ENCODE measurements at regions not wholly inside any gene's neighbourhood (a gene's known extent, or its start where the extent isn't known, plus 50 kb on each side); places are given as distances from the start of the nearest gene placed in this dataset.

GRCh38 chr6:11650711-11651110 lies 113.2 kb downstream of the TMEM170B start:
- CTCF ChIA-PET, result no interaction called here
- H3K27me3 Mint-ChIP-seq (ENCODE audit: low read depth), result no peaks in the 10 kb centered on the region

GRCh38 chr6:11653028-11653583 lies 115.6 kb downstream of the TMEM170B start:
- no peak overlapping the region for H3K27ac Mint-ChIP-seq
- DNase-seq, result peak; percentile 76
- peaks cover 1% of the 10 kb centered on the region for H3K9me3 Mint-ChIP-seq
- intact Hi-C loops (cut with micrococcal nuclease), result no loop called here
- no peak overlapping the region for H3K4me3 Mint-ChIP-seq
- no peaks in the 10 kb centered on the region for H3K27me3 Mint-ChIP-seq (ENCODE audit: low read depth)
- H3K36me3 Mint-ChIP-seq (ENCODE audit: low read depth), result no peaks in the 10 kb centered on the region
- H3K4me1 Mint-ChIP-seq (ENCODE audit: low read depth), result peaks cover 12% of the 10 kb centered on the region
- CTCF ChIA-PET, result interaction anchor here (1.7 to 4.6 kb wide), 3 partner anchors 580 to 637 kb away, joined by 6 to 31 read pairs (median 24); partner anchors contain the start of gene EDN1

More at GRCh38 chr6:11650711-11651110, 113.2 kb downstream of the TMEM170B start:
- intact Hi-C loops (cut with micrococcal nuclease), result no loop called here
- H3K27ac Mint-ChIP-seq, result no peak overlapping the region
- peaks cover 12% of the 10 kb centered on the region for H3K4me1 Mint-ChIP-seq (ENCODE audit: low read depth)
- H3K9me3 Mint-ChIP-seq, result peaks cover 2% of the 10 kb centered on the region
- DNase-seq, result no peak
- no peaks in the 10 kb centered on the region for H3K36me3 Mint-ChIP-seq (ENCODE audit: low read depth)
- no peak overlapping the region for H3K4me3 Mint-ChIP-seq

DNA sequence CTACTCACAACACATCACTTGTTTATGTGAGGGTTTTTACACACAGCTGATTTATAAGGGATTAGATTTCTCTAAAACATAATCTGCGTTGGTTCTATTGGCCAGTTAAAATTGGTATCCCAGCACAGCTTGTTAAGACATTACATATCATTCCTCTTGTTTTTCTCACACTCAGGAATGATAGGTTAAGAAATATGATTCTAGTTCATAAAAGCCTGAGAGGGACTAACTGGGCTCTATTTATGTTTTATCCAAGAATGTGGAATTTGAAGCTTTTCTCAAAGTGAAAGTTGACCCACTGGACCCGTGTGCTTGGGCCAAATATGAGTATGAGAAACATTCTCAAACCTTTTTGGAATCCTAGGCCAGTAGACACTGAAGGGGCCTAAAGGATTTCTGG lies 117.3 kb downstream of the TMEM170B start:
- H3K4me3 Mint-ChIP-seq, result no peak overlapping the region
- H3K27ac Mint-ChIP-seq, result no peak overlapping the region
- no peak for DNase-seq
- H3K27me3 Mint-ChIP-seq (ENCODE audit: low read depth), result no peaks in the 10 kb centered on the region
- peaks cover 12% of the 10 kb centered on the region for H3K4me1 Mint-ChIP-seq (ENCODE audit: low read depth)
- intact Hi-C loops (cut with micrococcal nuclease), result loop anchor here (1.0 to 5.0 kb wide), 10 partner anchors 42 to 950 kb away; no protein-coding TSS in a partner anchor
- CTCF ChIA-PET, result interaction anchor here (0.6 to 4.6 kb wide), 24 partner anchors 8 to 952 kb away, joined by 3 to 31 read pairs (median 4); partner anchors contain the start of gene EDN1
- H3K36me3 Mint-ChIP-seq (ENCODE audit: low read depth), result no peaks in the 10 kb centered on the region
- no peaks in the 10 kb centered on the region for H3K9me3 Mint-ChIP-seq

GRCh38 chr6:11656491-11656890 lies 118.9 kb downstream of the TMEM170B start:
- Mint-ChIP-seq H3K9me3 (no peaks in the 10 kb centered on the region), H3K27ac (no peak overlapping the region), H3K27me3 (ENCODE audit: low read depth) (no peaks in the 10 kb centered on the region), H3K4me1 (ENCODE audit: low read depth) (peaks cover 12% of the 10 kb centered on the region), H3K4me3 (no peak overlapping the region), H3K36me3 (ENCODE audit: low read depth) (no peaks in the 10 kb centered on the region)
- intact Hi-C loops (cut with micrococcal nuclease), result loop anchor here (5.0 kb wide), 3 partner anchors 41 to 846 kb away; no protein-coding TSS in a partner anchor
- no peak for DNase-seq
- CTCF ChIA-PET, result interaction anchor here (0.8 to 4.6 kb wide), 25 partner anchors 9 to 951 kb away, joined by 3 to 31 read pairs (median 4); partner anchors contain the start of gene EDN1

DNA sequence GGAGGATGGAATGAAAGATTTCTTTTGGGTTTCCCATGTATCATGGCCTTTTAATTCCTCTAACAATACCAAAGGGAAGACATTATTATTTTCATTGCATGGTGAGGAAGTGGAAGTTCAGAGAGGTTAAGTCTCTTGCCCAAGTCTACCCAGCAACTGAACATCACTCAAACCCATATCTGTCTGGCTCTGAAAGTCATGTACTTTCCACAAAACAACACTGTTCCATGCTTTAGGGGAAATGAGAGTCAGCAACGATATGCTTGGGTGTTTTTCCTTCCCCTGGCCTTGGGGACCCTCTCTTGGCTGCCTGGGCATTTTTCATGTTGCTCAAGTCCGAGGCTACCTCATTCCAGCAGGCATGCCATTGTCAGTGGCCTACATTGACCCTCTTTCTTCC lies 118.8 kb downstream of the ADTRP start:
- no peaks in the 10 kb centered on the region for H3K36me3 Mint-ChIP-seq (ENCODE audit: low read depth)
- no peak overlapping the region for H3K4me3 Mint-ChIP-seq
- no peaks in the 10 kb centered on the region for H3K9me3 Mint-ChIP-seq
- H3K27ac Mint-ChIP-seq, result no peak overlapping the region
- CTCF ChIA-PET, result interaction anchor here (0.6 kb wide), 1 partner anchor 39 kb away, joined by 3 read pairs; no protein-coding TSS in a partner anchor
- no peaks in the 10 kb centered on the region for H3K27me3 Mint-ChIP-seq (ENCODE audit: low read depth)
- no peaks in the 10 kb centered on the region for H3K4me1 Mint-ChIP-seq (ENCODE audit: low read depth)
- intact Hi-C loops (cut with micrococcal nuclease), result loop anchor here (5.0 kb wide), 3 partner anchors 38 to 843 kb away; no protein-coding TSS in a partner anchor
- DNase-seq, result no peak

- no peaks in the 10 kb centered on the region for H3K36me3 Mint-ChIP-seq (ENCODE audit: low read depth)
- DNase-seq, result no peak
- intact Hi-C loops (cut with micrococcal nuclease), result no loop called here
- no peaks in the 10 kb centered on the region for H3K9me3 Mint-ChIP-seq
- H3K27me3 Mint-ChIP-seq (ENCODE audit: low read depth), result no peaks in the 10 kb centered on the region
- no peak overlapping the region for H3K4me3 Mint-ChIP-seq
- H3K27ac Mint-ChIP-seq, result no peak overlapping the region
- H3K4me1 Mint-ChIP-seq (ENCODE audit: low read depth), result peaks cover 3% of the 10 kb centered on the region
- CTCF ChIA-PET, result no interaction called here
Measured at GRCh38 chr6:11662323-11662722, 116.3 kb downstream of the ADTRP start.

- Mint-ChIP-seq H3K9me3 (no peaks in the 10 kb centered on the region), H3K27me3 (ENCODE audit: low read depth) (no peaks in the 10 kb centered on the region), H3K4me1 (ENCODE audit: low read depth) (peaks cover 3% of the 10 kb centered on the region), H3K36me3 (ENCODE audit: low read depth) (no peaks in the 10 kb centered on the region), H3K4me3 (no peak overlapping the region), H3K27ac (no peak overlapping the region)
- intact Hi-C loops (cut with micrococcal nuclease), result no loop called here
- DNase-seq, result no peak
- CTCF ChIA-PET, result interaction anchor here (0.7 kb wide), 1 partner anchor 414 kb away, joined by 3 read pairs; no protein-coding TSS in a partner anchor
Measured at GRCh38 chr6:11663519-11663918, 115.1 kb downstream of the ADTRP start.

All from activated naive CD4-positive, alpha-beta T cell treated with anti-CD3 and anti-CD28 coated beads for 36 hours (primary cell).